ENCODE measurements at regions not wholly inside any gene's neighbourhood (a gene's known extent, or its start where the extent isn't known, plus 50 kb on each side); places are given as distances from the start of the nearest gene placed in this dataset.

DNA sequence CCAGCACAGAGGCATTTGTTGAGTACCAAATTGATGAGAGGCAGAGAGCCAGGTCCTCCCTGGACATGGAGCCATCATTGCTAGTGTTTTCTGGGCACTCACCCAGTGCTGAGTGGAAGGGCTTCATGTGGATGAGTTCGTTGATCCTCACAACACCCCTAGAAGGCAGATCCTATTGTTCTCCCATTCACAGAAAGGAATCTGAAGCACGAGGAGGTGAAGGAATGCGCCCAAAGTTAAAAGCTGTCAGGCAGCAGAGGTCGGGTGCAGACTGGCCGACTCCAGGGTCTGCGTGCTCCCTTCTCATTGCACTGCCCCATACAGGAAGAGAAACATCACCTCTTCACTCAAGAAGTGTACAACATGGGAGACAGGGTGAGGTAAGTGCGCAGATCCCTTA, 153.5 kb upstream of the TNPO1 start:
- in situ Hi-C loops (cut with HindIII; ENCODE audit: low pct_ligation_motif_present, low sequenced_read_pairs) = no loop called here
- DNase-seq = no peak
- TF ChIP-seq, protein P1, sequence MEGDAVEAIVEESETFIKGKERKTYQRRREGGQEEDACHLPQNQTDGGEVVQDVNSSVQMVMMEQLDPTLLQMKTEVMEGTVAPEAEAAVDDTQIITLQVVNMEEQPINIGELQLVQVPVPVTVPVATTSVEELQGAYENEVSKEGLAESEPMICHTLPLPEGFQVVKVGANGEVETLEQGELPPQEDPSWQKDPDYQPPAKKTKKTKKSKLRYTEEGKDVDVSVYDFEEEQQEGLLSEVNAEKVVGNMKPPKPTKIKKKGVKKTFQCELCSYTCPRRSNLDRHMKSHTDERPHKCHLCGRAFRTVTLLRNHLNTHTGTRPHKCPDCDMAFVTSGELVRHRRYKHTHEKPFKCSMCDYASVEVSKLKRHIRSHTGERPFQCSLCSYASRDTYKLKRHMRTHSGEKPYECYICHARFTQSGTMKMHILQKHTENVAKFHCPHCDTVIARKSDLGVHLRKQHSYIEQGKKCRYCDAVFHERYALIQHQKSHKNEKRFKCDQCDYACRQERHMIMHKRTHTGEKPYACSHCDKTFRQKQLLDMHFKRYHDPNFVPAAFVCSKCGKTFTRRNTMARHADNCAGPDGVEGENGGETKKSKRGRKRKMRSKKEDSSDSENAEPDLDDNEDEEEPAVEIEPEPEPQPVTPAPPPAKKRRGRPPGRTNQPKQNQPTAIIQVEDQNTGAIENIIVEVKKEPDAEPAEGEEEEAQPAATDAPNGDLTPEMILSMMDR (IDR thresholded peaks at IDR 0.05; ENCODE audit: low read depth, low read length, missing control alignments) = no peak
- no peak overlapping the region for H3K4me3 ChIP-seq (ENCODE audit: low read depth, low read length)
- no peak overlapping the region for H3K27ac ChIP-seq
- no peaks in the 10 kb centered on the region for H3K36me3 ChIP-seq (replicated peaks)
- H3K27me3 ChIP-seq (replicated peaks) = no peaks in the 10 kb centered on the region

DNA sequence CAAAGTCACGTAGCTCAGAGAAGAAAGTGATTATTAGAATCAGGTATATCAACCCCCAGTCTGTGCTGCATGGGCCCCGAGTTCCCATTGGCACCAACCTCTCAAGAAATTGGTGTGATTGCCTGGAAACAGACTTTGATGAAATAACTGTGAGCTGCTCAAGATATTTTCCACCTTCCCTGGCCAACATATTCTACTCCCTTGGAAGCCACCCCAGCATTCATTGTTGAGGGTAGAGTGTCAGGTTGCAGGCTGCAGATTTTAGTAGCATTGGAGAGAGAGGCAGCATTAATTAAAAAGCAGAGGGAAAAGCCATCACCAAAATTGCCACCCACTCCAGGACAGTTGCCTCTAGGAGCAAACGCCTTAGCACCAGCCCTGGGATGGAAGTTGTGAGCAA, 154.2 kb upstream of the TNPO1 start:
- DNase-seq = no peak
- Histone ChIP-seq H3K4me3 (ENCODE audit: low read depth, low read length) (no peak overlapping the region), H3K36me3 (replicated peaks) (no peaks in the 10 kb centered on the region), H3K27ac (no peak overlapping the region), H3K27me3 (replicated peaks) (no peaks in the 10 kb centered on the region)
- in situ Hi-C loops (cut with HindIII; ENCODE audit: low pct_ligation_motif_present, low sequenced_read_pairs) = no loop called here
- TF ChIP-seq, protein P1 (IDR thresholded peaks at IDR 0.05; ENCODE audit: low read depth, low read length, missing control alignments) = no peak

DNA sequence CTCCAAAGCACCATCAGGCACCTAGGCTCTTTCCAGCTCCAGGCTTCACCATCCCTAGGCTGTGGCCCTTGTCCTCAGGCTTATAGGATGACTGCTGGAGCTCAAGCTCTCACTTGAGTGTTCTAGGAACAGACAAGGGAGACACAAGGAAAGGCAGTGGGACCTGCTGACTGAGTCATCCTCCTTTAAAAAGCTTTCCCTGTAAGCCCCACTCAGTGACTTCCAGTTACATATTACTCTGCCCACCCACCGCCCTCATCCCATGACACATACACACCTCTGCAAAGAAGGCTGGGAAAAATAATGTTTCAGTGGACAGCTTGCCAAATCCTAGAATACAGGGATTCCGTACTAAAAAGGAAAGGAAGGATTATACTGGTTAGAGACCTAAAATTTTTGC, 154.2 kb upstream of the ZNF366 start:
- Histone ChIP-seq H3K27ac (no peak overlapping the region), H3K4me3 (ENCODE audit: low read depth, low read length) (no peak overlapping the region), H3K36me3 (replicated peaks) (no peaks in the 10 kb centered on the region), H3K27me3 (replicated peaks) (no peaks in the 10 kb centered on the region)
- in situ Hi-C loops (cut with HindIII; ENCODE audit: low pct_ligation_motif_present, low sequenced_read_pairs) = no loop called here
- TF ChIP-seq, protein P1 (IDR thresholded peaks at IDR 0.05; ENCODE audit: low read depth, low read length, missing control alignments) = no peak
- DNase-seq = no peak

DNA sequence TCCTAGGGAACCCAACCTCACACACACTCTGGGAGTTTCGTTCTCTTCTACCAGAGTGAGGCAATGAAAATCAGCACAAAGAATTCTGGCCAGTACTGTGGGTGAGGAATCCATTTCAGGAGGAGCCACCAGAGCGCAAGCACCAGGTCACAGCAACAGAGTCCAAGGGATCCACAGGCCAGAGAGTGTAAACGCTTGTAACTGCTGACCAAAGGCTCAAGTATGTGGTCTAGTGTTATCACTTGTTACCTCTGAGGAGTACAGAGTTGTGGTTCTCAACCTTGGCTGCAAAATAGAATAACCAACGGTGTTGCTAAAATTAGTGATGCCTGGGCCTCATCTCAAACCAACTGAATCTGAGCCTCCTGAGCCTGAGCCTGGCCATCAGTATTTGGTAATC, 152.5 kb upstream of the ZNF366 start:
- DNase-seq = no peak
- H3K4me3 ChIP-seq (ENCODE audit: low read depth, low read length) = no peak overlapping the region
- H3K27me3 ChIP-seq (replicated peaks) = no peaks in the 10 kb centered on the region
- no peak overlapping the region for H3K27ac ChIP-seq
- TF ChIP-seq, protein P1 (IDR thresholded peaks at IDR 0.05; ENCODE audit: low read depth, low read length, missing control alignments) = no peak
- in situ Hi-C loops (cut with HindIII; ENCODE audit: low pct_ligation_motif_present, low sequenced_read_pairs) = no loop called here
- no peaks in the 10 kb centered on the region for H3K36me3 ChIP-seq (replicated peaks)

DNA sequence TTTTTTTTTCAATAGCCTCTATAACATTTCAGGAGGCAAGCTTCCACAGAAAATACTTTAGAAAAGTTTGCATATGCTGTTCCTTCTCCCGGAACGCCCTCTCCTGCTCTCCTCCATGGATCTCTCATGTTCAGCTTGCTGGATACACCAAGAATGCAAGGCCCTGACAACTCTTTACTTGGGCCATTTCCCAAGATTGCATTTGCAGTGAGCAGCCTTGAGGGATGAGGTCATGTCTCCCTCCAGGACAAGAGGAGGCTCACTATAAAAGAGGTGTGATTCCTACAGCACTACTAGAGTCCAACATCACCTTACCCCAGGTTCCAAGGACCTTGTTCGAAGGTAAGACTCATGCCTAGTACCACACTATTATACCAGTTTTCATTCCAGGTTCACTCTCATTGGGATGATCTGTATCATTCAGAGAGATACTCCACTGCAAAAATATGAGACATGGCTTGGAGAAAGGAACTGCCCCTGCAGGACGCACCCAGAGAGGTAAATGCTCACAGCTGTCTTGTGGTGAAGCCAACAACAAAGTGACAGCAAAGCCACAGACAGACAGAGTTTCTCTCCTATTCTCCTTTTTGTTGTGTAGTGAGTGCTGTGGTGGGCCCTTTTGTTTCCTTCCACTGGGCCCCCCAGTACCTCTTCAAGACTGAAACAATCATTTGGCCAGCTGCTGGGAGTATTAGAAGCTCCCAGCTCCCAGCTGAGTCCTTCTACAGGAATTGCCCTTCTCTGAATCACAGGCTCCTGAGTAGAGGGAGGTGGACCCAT, 151.7 kb upstream of the ZNF366 start:
- H3K4me3 ChIP-seq (ENCODE audit: low read depth, low read length) = no peak overlapping the region

More for the DNA sequence above, 151.7 kb upstream of the ZNF366 start:
- no peak for DNase-seq
- H3K36me3 ChIP-seq (replicated peaks) = no peaks in the 10 kb centered on the region
- H3K27ac ChIP-seq = no peak overlapping the region
- no peaks in the 10 kb centered on the region for H3K27me3 ChIP-seq (replicated peaks)
- TF ChIP-seq, protein P1 (IDR thresholded peaks at IDR 0.05; ENCODE audit: low read depth, low read length, missing control alignments) = no peak
- in situ Hi-C loops (cut with HindIII; ENCODE audit: low pct_ligation_motif_present, low sequenced_read_pairs) = no loop called here

All from brain microvascular endothelial cell (primary cell).